ENCODE measurements at regions not wholly inside any gene's neighbourhood (a gene's known extent, or its start where the extent isn't known, plus 50 kb on each side); places are given as distances from the start of the nearest gene placed in this dataset.
A peak's percentile ranks its signal among the peaks of the same experiment; 100 is the strongest.

DNA sequence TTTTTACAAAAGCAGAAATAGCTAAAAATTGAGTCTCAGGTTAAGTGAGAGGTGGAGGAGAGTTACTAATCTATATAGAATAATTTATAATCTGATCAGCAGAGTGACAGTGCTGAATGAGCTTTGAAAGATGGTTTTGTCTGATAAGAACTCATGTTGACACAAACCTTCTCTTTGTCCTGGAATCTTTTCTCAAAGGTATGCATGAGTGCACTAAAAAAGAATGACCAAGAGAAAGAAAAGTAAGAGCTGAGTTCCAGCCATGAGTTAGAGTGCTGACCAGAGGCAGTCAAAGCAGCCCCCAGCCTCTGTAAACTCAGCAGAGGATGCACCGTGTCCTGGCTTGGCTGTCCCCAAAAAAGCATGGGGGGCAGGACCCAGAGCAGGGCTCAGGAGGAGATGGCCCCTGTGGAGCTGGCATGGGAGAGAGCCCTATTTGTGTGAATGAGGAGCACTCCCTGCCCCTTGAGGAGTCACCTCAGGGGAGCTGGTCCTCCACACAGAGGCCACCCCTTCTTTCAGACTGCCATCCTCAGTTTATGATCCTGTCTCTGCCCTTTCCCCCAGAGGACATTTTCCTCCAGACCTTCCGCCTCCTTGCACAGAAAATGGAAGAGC is 129.8 kb downstream of the SEC23A start:
- Histone ChIP-seq H3K4me1 (ENCODE audit: control insufficient read depth in 1 of 2, insufficient read depth in 2 of 2, low read length in 2 of 2) (no peaks in the 10 kb centered on the region), H3K9me3 (ENCODE audit: control insufficient read depth, low read length) (peaks cover 1% of the 10 kb centered on the region), H3K4me3 (ENCODE audit: low read length in 2 of 2) (no peak overlapping the region), H3K36me3 (ENCODE audit: control insufficient read depth in 1 of 2, insufficient read depth in 2 of 2, low read length in 1 of 2) (no peaks in the 10 kb centered on the region), H3K27me3 (ENCODE audit: control insufficient read depth in 1 of 2, insufficient read depth in 2 of 2, low read length in 1 of 2) (no peaks in the 10 kb centered on the region), H3K27ac (ENCODE audit: low read depth in 1 of 2, low read length in 2 of 2) (no peak overlapping the region)
- 75 to 89% methylated on average over 2 of the region's 2 CpGs for WGBS, 2 donors
- ATAC-seq (ENCODE audit: low FRiP score) (no peak), DNase-seq (no peak)
- intact Hi-C loops (cut with DNase I), result no loop called here

DNA sequence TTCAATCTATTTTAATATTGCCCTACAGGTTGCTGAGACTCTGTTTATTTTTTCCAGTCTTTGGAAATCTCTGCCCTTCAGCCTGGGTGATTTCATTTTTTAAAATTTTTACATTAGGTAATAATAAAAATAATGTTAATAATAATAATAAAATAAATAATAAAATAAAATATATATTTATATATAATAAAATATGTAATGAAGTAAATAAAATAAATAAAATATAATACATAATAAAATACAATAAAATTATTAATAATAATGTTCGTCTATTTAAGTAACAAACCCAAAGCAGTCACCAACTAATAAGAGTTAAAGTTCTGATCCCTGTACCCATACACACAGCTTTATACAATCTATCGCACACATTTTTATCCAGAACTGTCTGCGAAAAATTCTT is 130.5 kb downstream of the SEC23A start:
- intact Hi-C loops (cut with DNase I), result no loop called here
- DNase-seq, result no peak
- Histone ChIP-seq H3K27me3 (ENCODE audit: control insufficient read depth in 1 of 2, insufficient read depth in 2 of 2, low read length in 1 of 2) (no peaks in the 10 kb centered on the region), H3K27ac (ENCODE audit: low read depth in 1 of 2, low read length in 2 of 2) (no peak overlapping the region), H3K4me3 (ENCODE audit: low read length in 2 of 2) (no peak overlapping the region), H3K36me3 (ENCODE audit: control insufficient read depth in 1 of 2, insufficient read depth in 2 of 2, low read length in 1 of 2) (no peaks in the 10 kb centered on the region), H3K4me1 (ENCODE audit: control insufficient read depth in 1 of 2, insufficient read depth in 2 of 2, low read length in 2 of 2) (no peaks in the 10 kb centered on the region), H3K9me3 (ENCODE audit: control insufficient read depth, low read length) (peaks cover 1% of the 10 kb centered on the region)
- 93% methylated on average over 3 of the region's 3 CpGs for WGBS, 2 donors
- ATAC-seq (ENCODE audit: low FRiP score), result no peak

DNA sequence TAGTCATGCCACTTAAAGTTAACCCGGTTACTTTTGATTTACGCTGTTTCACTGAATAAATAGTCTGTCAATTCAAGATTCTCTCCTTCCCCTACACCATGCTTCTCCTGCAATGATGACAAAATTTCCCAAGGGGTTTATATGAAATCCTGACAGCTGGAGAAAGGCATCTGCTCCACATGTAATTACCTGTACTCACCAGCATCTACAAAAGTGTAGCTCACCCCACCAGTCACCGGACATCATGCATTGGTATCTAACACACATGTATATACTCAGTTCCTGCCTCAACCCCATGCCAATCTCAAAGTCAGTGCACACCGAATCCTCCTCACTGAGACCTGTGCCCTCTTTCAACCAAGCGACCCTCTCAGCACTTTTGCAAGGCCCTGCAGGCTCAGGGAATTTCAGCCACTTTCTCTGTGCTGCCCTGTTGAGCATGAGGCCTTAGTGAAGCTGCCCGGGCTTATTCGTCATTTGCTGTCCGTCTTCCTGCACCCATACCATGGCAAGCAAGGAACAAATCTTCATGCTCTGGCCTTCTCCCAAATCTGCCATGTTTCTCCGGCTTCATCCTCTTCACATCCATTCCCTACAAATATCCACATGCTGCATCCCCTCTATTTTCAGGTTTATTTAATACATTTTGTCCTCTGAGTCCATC is 131.6 kb downstream of the SEC23A start:
- Histone ChIP-seq H3K9me3 (ENCODE audit: control insufficient read depth, low read length) (peaks cover 1% of the 10 kb centered on the region), H3K27me3 (ENCODE audit: control insufficient read depth in 1 of 2, insufficient read depth in 2 of 2, low read length in 1 of 2) (no peaks in the 10 kb centered on the region), H3K36me3 (ENCODE audit: control insufficient read depth in 1 of 2, insufficient read depth in 2 of 2, low read length in 1 of 2) (no peaks in the 10 kb centered on the region), H3K27ac (ENCODE audit: low read depth in 1 of 2, low read length in 2 of 2) (no peak overlapping the region), H3K4me1 (ENCODE audit: control insufficient read depth in 1 of 2, insufficient read depth in 2 of 2, low read length in 2 of 2) (no peaks in the 10 kb centered on the region), H3K4me3 (ENCODE audit: low read length in 2 of 2) (no peak overlapping the region)
- ATAC-seq (ENCODE audit: low FRiP score) (no peak), DNase-seq (no peak)
- WGBS, 2 donors, result 76% methylated on average over 9 of the region's 9 CpGs
- intact Hi-C loops (cut with DNase I), result no loop called here

DNA sequence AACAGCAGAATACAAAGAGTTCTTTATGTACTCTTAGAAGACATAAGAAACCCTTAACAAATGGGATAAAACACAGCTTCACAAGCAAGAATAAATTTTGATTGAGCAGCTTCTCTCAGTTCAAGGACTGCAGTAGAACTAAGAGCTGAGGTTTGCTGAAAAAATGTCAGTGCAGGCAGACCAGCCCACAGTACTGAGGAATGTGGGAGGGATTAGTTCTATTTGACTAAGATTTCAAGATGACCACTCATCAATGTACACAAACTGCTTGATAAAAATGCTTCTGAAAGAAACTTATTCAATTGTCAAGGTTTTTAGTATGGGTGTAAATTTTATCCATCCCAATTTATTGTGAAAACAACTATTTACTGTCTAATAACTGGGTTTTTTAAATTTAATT is 138.4 kb downstream of the SEC23A start:
- no peak overlapping the region for H3K27ac ChIP-seq (ENCODE audit: low read depth in 1 of 2, low read length in 2 of 2)

DNA sequence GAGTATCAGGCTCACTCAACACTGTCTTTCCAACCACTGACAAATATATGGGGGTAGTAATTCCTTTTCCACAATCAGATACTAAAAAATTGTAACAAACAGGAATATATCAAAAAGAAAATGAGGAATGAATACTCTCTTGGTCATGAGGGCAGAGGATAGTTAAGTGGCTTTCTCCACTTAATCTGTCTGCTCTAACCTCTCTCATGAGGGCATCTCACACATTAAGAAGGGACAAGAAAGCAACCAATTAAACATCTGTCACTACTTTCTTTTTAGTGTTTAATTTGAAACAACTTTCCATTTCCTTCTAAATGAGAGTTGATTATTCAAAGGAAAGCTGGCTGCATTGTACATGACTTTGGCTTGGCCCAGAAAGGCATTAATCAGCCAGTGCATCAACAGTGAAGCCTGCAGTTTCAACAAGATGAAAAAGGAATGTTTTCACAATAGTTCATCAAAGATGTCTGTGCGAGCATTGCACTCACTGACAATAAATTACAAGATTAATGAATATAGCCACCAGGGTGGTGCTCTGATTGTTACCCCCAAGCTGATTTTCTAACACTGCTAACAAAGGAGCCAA is 142.0 kb downstream of the SEC23A start:
- peaks cover 0 to 2% of the 10 kb centered on the region in 2 donors for H3K4me1 ChIP-seq (ENCODE audit: control insufficient read depth in 1 of 2, insufficient read depth in 2 of 2, low read length in 2 of 2)
- DNase-seq (no peak), ATAC-seq (ENCODE audit: low FRiP score) (no peak)
- WGBS, 2 donors, result 5 to 17% methylated on average over 1 of the region's 1 CpG
- no peak overlapping the region for H3K27ac ChIP-seq (ENCODE audit: low read depth in 1 of 2, low read length in 2 of 2)
- no peaks in the 10 kb centered on the region for H3K9me3 ChIP-seq (ENCODE audit: control insufficient read depth, low read length)
- H3K27me3 ChIP-seq (ENCODE audit: control insufficient read depth in 1 of 2, insufficient read depth in 2 of 2, low read length in 1 of 2), result no peaks in the 10 kb centered on the region
- no peaks in the 10 kb centered on the region for H3K36me3 ChIP-seq (ENCODE audit: control insufficient read depth in 1 of 2, insufficient read depth in 2 of 2, low read length in 1 of 2)
- H3K4me3 ChIP-seq (ENCODE audit: low read length in 2 of 2), result no peak overlapping the region
- intact Hi-C loops (cut with DNase I), result no loop called here

More for the DNA sequence above, 138.4 kb downstream of the SEC23A start:
- intact Hi-C loops (cut with DNase I), result no loop called here
- no peaks in the 10 kb centered on the region for H3K27me3 ChIP-seq (ENCODE audit: control insufficient read depth in 1 of 2, insufficient read depth in 2 of 2, low read length in 1 of 2)
- no peaks in the 10 kb centered on the region for H3K9me3 ChIP-seq (ENCODE audit: control insufficient read depth, low read length)
- DNase-seq (no peak), ATAC-seq (ENCODE audit: low FRiP score) (no peak)
- H3K36me3 ChIP-seq (ENCODE audit: control insufficient read depth in 1 of 2, insufficient read depth in 2 of 2, low read length in 1 of 2), result no peaks in the 10 kb centered on the region
- H3K4me3 ChIP-seq (ENCODE audit: low read length in 2 of 2), result no peak overlapping the region
- H3K4me1 ChIP-seq (ENCODE audit: control insufficient read depth in 1 of 2, insufficient read depth in 2 of 2, low read length in 2 of 2), result peaks cover 0 to 2% of the 10 kb centered on the region in 2 donors

DNA sequence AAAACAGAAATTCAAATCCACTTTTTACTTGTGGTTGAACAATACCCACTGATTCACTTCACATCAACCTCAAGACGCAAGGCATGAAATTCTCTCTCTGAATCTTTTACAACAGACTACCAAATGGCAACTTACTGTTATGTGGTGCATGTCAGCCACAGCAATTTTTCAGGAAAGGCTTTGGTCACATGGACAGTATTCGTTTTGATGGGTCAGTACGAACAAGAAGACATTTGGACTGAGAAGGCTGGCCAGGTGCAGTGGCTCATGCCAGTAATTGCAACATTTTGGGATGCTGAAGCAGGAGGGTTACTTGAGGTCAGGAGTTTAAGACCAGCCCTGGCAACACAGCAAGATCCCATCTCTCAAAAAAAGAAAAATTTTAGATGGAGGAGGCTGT is 144.0 kb downstream of the SEC23A start:
- Histone ChIP-seq H3K4me3 (ENCODE audit: low read length in 2 of 2) (no peak overlapping the region), H3K36me3 (ENCODE audit: control insufficient read depth in 1 of 2, insufficient read depth in 2 of 2, low read length in 1 of 2) (no peaks in the 10 kb centered on the region), H3K4me1 (ENCODE audit: control insufficient read depth in 1 of 2, insufficient read depth in 2 of 2, low read length in 2 of 2) (peaks cover 0 to 2% of the 10 kb centered on the region in 2 donors), H3K9me3 (ENCODE audit: control insufficient read depth, low read length) (no peaks in the 10 kb centered on the region), H3K27me3 (ENCODE audit: control insufficient read depth in 1 of 2, insufficient read depth in 2 of 2, low read length in 1 of 2) (no peaks in the 10 kb centered on the region), H3K27ac (ENCODE audit: low read depth in 1 of 2, low read length in 2 of 2) (no peak overlapping the region)
- intact Hi-C loops (cut with DNase I), result no loop called here
- ATAC-seq (ENCODE audit: low FRiP score) (no peak), DNase-seq (no peak)
- WGBS, 2 donors, result 82 to 84% methylated on average over 3 of the region's 3 CpGs

DNA sequence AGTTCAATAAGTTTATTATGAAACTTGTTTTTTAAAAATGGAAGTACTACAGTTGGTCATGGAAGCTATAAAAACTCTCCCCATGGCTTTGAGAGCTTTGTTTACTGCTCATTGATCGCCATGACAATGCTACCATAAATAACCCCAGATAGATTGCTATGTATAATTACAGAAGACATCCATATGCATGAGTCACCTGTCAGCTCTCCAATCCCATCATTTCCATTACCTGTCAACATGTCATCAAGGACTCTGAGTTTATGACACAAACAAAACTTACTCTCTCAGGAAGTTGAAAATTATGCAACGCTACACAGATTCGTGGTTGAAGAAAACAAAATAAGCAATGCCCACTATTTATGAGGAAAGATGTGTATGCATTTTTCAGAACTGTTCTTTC is 144.4 kb downstream of the SEC23A start:
- no peaks in the 10 kb centered on the region for H3K36me3 ChIP-seq (ENCODE audit: control insufficient read depth in 1 of 2, insufficient read depth in 2 of 2, low read length in 1 of 2)
- DNase-seq, result no peak
- H3K27me3 ChIP-seq (ENCODE audit: control insufficient read depth in 1 of 2, insufficient read depth in 2 of 2, low read length in 1 of 2), result no peaks in the 10 kb centered on the region
- no peak overlapping the region for H3K27ac ChIP-seq (ENCODE audit: low read depth in 1 of 2, low read length in 2 of 2)
- intact Hi-C loops (cut with DNase I), result no loop called here
- no peak for ATAC-seq (ENCODE audit: low FRiP score)
- peaks cover 0 to 2% of the 10 kb centered on the region in 2 donors for H3K4me1 ChIP-seq (ENCODE audit: control insufficient read depth in 1 of 2, insufficient read depth in 2 of 2, low read length in 2 of 2)
- WGBS, 2 donors, result 82 to 86% methylated on average over 3 of the region's 3 CpGs
- no peak overlapping the region for H3K4me3 ChIP-seq (ENCODE audit: low read length in 2 of 2)
- no peaks in the 10 kb centered on the region for H3K9me3 ChIP-seq (ENCODE audit: control insufficient read depth, low read length)

DNA sequence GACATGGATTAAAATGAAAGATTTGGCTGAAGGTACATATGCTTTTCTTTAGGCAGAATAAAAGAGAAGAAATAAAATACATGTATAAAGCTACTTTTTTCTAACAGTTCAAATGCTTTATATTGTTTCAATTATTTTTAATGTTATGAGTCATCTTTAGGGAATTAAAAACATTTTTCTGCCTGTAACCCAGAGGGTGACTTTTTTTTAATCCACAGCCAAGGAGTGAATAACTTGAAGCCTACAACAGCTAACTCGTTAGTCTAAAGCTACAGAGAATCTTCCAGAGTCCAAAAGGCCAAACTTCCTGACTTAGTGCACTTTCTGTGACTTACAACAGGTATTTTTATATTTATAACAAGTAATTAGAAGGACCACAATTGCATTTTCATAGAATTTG is 151.6 kb downstream of the SEC23A start:
- H3K27ac ChIP-seq (ENCODE audit: low read depth in 1 of 2, low read length in 2 of 2), result peak overlapping the region in 1 of 2 donors; percentile 76
- no peaks in the 10 kb centered on the region for H3K9me3 ChIP-seq (ENCODE audit: control insufficient read depth, low read length)
- no peak overlapping the region for H3K4me3 ChIP-seq (ENCODE audit: low read length in 2 of 2)
- H3K27me3 ChIP-seq (ENCODE audit: control insufficient read depth in 1 of 2, insufficient read depth in 2 of 2, low read length in 1 of 2), result no peaks in the 10 kb centered on the region
- intact Hi-C loops (cut with DNase I), result no loop called here
- no peak for DNase-seq
- H3K4me1 ChIP-seq (ENCODE audit: control insufficient read depth in 1 of 2, insufficient read depth in 2 of 2, low read length in 2 of 2), result no peaks in the 10 kb centered on the region
- no peaks in the 10 kb centered on the region for H3K36me3 ChIP-seq (ENCODE audit: control insufficient read depth in 1 of 2, insufficient read depth in 2 of 2, low read length in 1 of 2)
- 3 to 4% methylated on average over 1 of the region's 1 CpG for WGBS, 2 donors
- ATAC-seq (ENCODE audit: low FRiP score), result peak; percentile 69

DNA sequence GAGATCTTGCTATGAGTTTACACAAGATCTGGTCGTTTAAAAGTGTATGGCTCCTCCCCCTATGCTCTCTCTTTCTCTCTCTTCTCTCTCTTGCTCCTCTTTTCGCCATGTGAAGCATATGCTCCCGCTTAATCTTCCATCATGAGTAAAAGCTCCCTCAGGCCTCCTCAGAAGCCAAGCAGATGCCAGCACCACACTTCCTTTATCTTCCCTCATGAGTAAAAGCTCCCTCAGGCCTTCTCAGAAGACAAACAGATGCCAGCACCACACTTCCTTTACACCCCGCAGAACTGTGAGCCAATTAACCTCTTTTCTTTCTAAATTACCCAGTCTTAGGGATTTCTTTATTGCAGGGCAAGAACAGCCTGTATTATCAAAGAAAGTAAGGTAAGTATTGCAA is 152.4 kb downstream of the SEC23A start:
- ATAC-seq (ENCODE audit: low FRiP score) (no peak), DNase-seq (no peak)
- intact Hi-C loops (cut with DNase I), result no loop called here
- Histone ChIP-seq H3K4me3 (ENCODE audit: low read length in 2 of 2) (no peak overlapping the region), H3K36me3 (ENCODE audit: control insufficient read depth in 1 of 2, insufficient read depth in 2 of 2, low read length in 1 of 2) (no peaks in the 10 kb centered on the region), H3K9me3 (ENCODE audit: control insufficient read depth, low read length) (no peaks in the 10 kb centered on the region), H3K4me1 (ENCODE audit: control insufficient read depth in 1 of 2, insufficient read depth in 2 of 2, low read length in 2 of 2) (no peaks in the 10 kb centered on the region), H3K27me3 (ENCODE audit: control insufficient read depth in 1 of 2, insufficient read depth in 2 of 2, low read length in 1 of 2) (no peaks in the 10 kb centered on the region), H3K27ac (ENCODE audit: low read depth in 1 of 2, low read length in 2 of 2) (no peak overlapping the region)
- WGBS, 2 donors, result 66 to 73% methylated on average over 4 of the region's 4 CpGs

Data from aorta (tissue), 5 donors.